Breast epithelium (tissue), 3 donors: ENCODE measurements at regions not wholly inside any gene's neighbourhood (a gene's known extent, or its start where the extent isn't known, plus 50 kb on each side); places are given as distances from the start of the nearest gene placed in this dataset.

ENCODE experiments used
- CTCF ChIP-seq, 3 donors: fragments of 450-650 bp; IDR thresholded peaks; one replicate each; pipeline ENCODE4 v1.5.1; 2016 to 2017; ENCODE audit warnings: antibody characterized with exemption in 3 of 3, mild to moderate bottlenecking in 3 of 3, moderate library complexity in 3 of 3
- POLR2A ChIP-seq: fragments of 450-650 bp; IDR thresholded peaks from one replicate; pipeline ENCODE4 v1.6.1; 2016; ENCODE audit warnings: antibody characterized with exemption, mild to moderate bottlenecking, moderate library complexity
- POLR2AphosphoS5 ChIP-seq, 3 donors: sonication (generic); formaldehyde crosslinking; IDR thresholded peaks; one replicate each; pipeline ENCODE4 v1.6.1; 2017; ENCODE audit warnings: antibody characterized with exemption in 3 of 3

GRCh38 chr10:63770523-63770922 is 249.3 kb downstream of the REEP3 start:
- no peak for TF ChIP-seq CTCF (IDR thresholded peaks at IDR 0.05)
- no peak for TF ChIP-seq POLR2A
- no peak for TF ChIP-seq POLR2AphosphoS5 (IDR thresholded peaks at IDR 0.05)
